ENCODE measurements at regions not wholly inside any gene's neighbourhood (a gene's known extent, or its start where the extent isn't known, plus 50 kb on each side); places are given as distances from the start of the nearest gene placed in this dataset.

DNA sequence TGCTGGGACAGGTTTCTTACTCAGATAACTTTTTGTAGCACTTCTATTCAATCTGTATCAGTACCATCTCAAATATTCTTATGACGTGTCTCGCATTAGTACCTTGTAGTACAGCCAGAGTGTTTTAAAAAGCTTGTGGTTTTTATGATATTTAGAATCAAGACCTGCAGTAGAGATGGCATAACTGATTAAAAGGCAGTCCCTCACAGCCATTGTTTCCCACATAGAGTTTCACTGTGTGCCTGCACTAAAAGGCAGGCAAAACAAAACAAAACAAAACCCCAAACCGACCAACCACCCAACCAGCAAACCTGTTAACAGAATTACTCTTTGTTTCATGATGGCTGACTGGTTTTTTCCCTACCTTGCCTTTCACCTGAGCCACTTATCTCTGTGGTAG, 221.3 kb upstream of the DGKB start:
- H3K4me3 Mint-ChIP-seq, result no peak overlapping the region
- H3K9me3 Mint-ChIP-seq, result no peaks in the 10 kb centered on the region
- TF ChIP-seq, protein P1, sequence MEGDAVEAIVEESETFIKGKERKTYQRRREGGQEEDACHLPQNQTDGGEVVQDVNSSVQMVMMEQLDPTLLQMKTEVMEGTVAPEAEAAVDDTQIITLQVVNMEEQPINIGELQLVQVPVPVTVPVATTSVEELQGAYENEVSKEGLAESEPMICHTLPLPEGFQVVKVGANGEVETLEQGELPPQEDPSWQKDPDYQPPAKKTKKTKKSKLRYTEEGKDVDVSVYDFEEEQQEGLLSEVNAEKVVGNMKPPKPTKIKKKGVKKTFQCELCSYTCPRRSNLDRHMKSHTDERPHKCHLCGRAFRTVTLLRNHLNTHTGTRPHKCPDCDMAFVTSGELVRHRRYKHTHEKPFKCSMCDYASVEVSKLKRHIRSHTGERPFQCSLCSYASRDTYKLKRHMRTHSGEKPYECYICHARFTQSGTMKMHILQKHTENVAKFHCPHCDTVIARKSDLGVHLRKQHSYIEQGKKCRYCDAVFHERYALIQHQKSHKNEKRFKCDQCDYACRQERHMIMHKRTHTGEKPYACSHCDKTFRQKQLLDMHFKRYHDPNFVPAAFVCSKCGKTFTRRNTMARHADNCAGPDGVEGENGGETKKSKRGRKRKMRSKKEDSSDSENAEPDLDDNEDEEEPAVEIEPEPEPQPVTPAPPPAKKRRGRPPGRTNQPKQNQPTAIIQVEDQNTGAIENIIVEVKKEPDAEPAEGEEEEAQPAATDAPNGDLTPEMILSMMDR (IDR thresholded peaks at IDR 0.05), result no peak
- DNase-seq, result no peak
- H3K27me3 Mint-ChIP-seq (ENCODE audit: low read depth, poor library complexity), result no peaks in the 10 kb centered on the region
- peaks cover 8% of the 10 kb centered on the region for H3K4me1 Mint-ChIP-seq
- H3K27ac Mint-ChIP-seq, result no peak overlapping the region
- no peaks in the 10 kb centered on the region for H3K36me3 Mint-ChIP-seq (ENCODE audit: low read depth)

DNA sequence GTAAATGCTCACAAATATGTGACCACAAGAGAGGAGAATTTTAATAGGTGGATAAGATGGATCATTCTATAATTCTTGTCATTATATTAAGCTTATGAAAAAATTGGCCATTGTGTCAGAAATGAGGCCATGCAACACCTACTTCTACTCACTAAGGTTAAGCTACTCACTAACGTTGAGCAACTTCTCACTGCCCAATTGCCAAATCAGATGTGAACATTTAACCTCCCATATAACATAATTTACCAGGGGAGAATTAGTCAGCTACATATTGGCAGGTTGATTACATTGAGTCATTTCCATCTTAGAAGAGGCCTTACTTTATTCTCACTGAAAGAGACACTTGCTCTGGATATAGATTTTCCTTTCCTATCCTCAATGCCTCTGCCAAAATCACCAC, 211.2 kb upstream of the DGKB start:
- Mint-ChIP-seq H3K9me3 (no peaks in the 10 kb centered on the region), H3K36me3 (ENCODE audit: low read depth) (no peaks in the 10 kb centered on the region), H3K4me1 (no peaks in the 10 kb centered on the region), H3K27ac (no peak overlapping the region), H3K4me3 (no peak overlapping the region), H3K27me3 (ENCODE audit: low read depth, poor library complexity) (no peaks in the 10 kb centered on the region)
- TF ChIP-seq, protein P1 (IDR thresholded peaks at IDR 0.05), result no peak
- no peak for DNase-seq

- no peaks in the 10 kb centered on the region for H3K4me1 Mint-ChIP-seq
- no peak for DNase-seq
- no peak overlapping the region for H3K4me3 Mint-ChIP-seq
These were observed 203.2 kb upstream of the DGKB start for GRCh38 chr7:15105711-15106110.

GRCh38 chr7:15104411-15105092, 202.0 kb upstream of the DGKB start:
- Mint-ChIP-seq H3K27me3 (ENCODE audit: low read depth, poor library complexity) (no peaks in the 10 kb centered on the region), H3K9me3 (no peaks in the 10 kb centered on the region), H3K4me3 (no peak overlapping the region), H3K4me1 (no peaks in the 10 kb centered on the region), H3K36me3 (ENCODE audit: low read depth) (no peaks in the 10 kb centered on the region), H3K27ac (no peak overlapping the region)
- TF ChIP-seq, protein P1 (IDR thresholded peaks at IDR 0.05), result no peak
- DNase-seq, result no peak

More at GRCh38 chr7:15105711-15106110, 203.2 kb upstream of the DGKB start:
- H3K27ac Mint-ChIP-seq, result no peak overlapping the region
- TF ChIP-seq, protein P1 (IDR thresholded peaks at IDR 0.05), result no peak
- H3K9me3 Mint-ChIP-seq, result no peaks in the 10 kb centered on the region
- no peaks in the 10 kb centered on the region for H3K36me3 Mint-ChIP-seq (ENCODE audit: low read depth)
- H3K27me3 Mint-ChIP-seq (ENCODE audit: low read depth, poor library complexity), result no peaks in the 10 kb centered on the region

- H3K36me3 Mint-ChIP-seq (ENCODE audit: low read depth), result no peaks in the 10 kb centered on the region
- no peak for DNase-seq
- no peak overlapping the region for H3K4me3 Mint-ChIP-seq
- H3K27me3 Mint-ChIP-seq (ENCODE audit: low read depth, poor library complexity), result no peaks in the 10 kb centered on the region
- TF ChIP-seq, protein P1 (IDR thresholded peaks at IDR 0.05), result no peak
- no peaks in the 10 kb centered on the region for H3K9me3 Mint-ChIP-seq
- no peak overlapping the region for H3K27ac Mint-ChIP-seq
- no peaks in the 10 kb centered on the region for H3K4me1 Mint-ChIP-seq
These were observed 196.5 kb upstream of the DGKB start for GRCh38 chr7:15099074-15099473.

- H3K9me3 Mint-ChIP-seq, result no peaks in the 10 kb centered on the region
- no peak overlapping the region for H3K4me3 Mint-ChIP-seq
- no peak for DNase-seq
- H3K36me3 Mint-ChIP-seq (ENCODE audit: low read depth), result no peaks in the 10 kb centered on the region
- H3K27ac Mint-ChIP-seq, result no peak overlapping the region
- H3K4me1 Mint-ChIP-seq, result no peaks in the 10 kb centered on the region
- H3K27me3 Mint-ChIP-seq (ENCODE audit: low read depth, poor library complexity), result no peaks in the 10 kb centered on the region
- TF ChIP-seq, protein P1 (IDR thresholded peaks at IDR 0.05), result no peak
These were observed 194.3 kb upstream of the DGKB start for GRCh38 chr7:15096853-15097252.

All from nephron progenitor cell (in vitro differentiated cells).